HG02938 (cell line): ENCODE measurements at regions not wholly inside any gene's neighbourhood (a gene's known extent, or its start where the extent isn't known, plus 50 kb on each side); places are given as distances from the start of the nearest gene placed in this dataset.
"Not testable (repeated sequence)": the region's sequence is repeated elsewhere in the genome, so short reads cannot be mapped to it uniquely, and the experiment has no call there.

ENCODE experiments used
- ATAC-seq: cut with Tn5 transposase; IDR thresholded peaks from one replicate; pipeline ENCODE4 v1.9.1; 2021; ENCODE audit warnings: mild to moderate bottlenecking, moderate library complexity; ENCODE audit not compliant: unreplicated experiment

DNA sequence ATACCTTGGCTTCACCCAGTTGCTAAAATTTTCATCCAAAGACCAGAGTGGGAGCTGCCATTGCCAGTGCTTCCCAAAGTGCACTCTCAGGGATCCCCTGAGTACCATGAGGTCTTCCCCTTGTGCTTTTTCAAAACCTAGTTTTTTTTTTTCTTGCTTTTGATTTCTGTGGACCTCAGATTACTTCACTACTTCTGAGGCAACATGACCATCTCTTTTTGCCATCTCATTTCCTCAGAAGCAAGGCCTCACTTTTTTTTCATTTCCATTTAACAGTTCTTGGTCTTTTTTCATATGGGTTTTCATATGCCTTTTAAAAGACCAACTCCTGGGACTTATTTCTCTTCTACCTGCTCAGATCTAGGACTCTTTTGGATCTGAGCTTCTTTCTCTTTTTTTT, 64.1 kb upstream of the MMS22L start:
- no peak for ATAC-seq

DNA sequence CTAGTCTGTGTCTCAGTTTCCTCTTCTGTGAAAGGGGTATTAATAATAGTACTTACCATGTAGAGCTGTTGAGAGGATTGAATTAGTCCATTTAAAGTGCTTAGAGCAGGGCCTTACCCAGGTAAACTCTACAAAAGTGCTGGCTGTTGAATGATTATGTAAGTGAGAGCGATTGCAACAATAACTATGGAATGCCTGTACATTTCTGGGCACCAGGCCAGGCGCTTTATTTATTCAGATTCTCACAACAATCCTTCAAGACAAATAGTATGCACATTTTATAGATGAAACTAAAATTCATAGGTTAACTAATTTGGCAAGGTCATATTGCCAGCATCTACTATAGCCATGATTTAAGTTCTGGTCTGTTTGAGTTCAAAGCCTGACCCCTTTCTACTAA, 78.3 kb upstream of the MMS22L start:
- no peak for ATAC-seq

DNA sequence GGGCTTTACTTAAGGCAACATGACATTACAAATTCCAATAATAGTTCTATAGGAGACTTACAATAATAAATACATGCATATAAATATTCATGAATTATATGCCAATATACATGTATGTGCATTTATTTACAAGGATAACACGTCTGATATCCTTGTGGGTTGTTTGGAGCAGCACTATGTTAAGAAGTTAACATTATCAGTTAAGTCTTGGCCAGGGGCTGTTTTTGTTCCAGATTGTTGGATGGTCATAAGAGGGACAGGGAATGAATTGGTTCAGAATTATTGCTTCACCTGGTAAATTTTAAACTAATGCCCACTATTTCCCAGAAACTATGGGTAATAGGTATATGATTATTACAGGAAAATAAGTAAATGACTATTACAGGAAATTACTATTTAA, 81.3 kb upstream of the MMS22L start:
- ATAC-seq, result no peak

DNA sequence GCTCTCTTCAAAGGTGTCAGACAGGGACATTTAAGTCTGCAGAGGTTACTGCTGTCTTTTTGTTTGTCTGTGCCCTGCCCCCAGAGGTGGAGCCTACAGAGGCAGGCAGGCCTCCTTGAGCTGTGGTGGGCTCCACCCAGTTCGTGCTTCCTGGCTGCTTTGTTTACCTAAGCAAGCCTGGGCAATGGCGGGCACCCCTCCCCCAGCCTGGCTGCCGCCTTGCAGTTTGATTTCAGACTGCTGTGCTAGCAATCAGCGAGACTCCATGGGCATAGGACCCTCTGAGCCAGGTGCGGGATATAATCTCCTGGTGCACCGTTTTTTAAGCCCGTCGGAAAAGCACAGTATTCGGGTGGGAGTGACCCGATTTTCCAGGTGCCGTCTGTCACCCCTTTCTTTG, 99.1 kb upstream of the MMS22L start:
- ATAC-seq, result not testable (repeated sequence)

DNA sequence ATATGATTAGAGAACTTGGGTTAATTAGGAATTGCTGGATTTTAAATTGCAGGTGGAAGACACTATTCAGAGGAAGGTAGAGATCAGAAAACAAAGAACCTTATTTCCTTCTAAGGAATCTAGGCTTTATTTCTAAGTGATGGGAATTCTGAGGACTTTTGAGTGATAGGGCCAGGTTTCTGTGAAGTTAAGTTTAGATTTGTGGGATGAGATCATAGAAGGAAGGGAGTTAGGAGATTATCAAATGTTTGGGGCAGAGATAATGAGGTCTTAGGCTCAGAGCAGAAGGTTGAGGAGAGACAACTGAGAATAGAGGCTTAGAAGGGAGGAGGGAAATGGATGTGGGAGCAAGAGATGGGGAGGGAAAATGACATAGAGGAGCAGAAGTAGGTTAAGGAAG, 109.7 kb upstream of the MMS22L start:
- ATAC-seq, result no peak

DNA sequence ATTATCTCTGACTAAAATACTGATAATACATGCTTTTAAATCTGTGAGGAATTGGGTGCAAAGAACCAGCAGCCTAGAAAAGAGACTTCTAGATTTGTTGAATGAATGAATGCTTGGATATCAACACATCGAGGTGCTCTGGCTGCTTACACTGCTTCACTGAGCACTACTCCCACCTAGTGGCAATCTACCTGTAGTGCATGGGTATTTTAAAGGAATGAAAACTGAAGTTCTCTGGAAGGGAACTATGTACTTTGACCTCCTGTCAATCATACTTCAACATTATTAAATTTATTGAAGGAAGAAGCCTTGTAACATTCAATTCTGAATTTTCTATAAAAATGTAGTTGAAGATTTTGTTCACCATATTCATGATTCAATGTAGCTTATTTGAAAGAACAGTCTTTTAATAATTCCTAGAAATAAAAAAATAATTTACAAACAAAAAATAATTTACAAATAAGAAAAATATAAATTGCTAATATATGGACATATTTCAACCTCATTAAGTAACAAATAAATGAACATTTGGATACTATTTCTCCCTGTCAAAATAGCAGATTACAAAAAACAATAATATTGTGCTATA, 111.2 kb upstream of the MMS22L start:
- ATAC-seq, result peak; percentile 93

DNA sequence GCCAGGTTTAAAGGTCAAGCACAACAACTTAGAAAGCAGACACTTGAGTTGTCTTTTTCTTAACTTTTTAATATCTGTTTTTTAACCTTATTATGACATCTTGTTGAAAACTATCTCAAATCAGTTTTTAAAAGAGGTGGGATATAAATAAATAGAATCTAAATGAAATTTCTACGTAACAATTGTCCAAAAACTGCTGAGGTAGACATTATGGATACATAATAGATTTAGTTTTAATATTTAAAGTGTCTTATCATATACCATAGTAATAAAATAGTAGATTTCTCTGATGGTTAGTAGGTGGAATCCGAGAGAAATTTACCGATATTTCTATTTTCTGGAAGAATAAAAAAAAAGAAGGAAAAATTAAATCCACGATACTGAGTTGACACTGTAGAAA, 113.9 kb upstream of the MMS22L start:
- ATAC-seq, result no peak

DNA sequence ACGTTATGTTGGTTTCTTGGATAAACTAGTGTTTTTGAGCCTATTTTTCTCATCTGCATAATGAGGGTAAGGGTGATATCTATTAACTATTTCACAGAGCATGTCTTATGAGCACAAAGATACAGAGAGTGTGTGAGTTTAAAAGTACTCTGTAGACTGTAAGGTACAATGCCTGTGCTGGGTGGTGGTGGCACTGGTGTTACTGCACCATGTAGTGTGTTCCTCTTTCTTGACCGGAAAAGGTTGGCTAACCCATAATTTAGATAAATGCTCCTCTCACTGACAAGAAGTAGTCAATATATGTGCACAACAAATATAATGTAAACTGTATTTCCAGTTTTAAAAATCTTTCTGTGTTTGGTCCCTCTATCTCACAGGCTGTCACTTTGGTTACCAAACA, 116.2 kb upstream of the MMS22L start:
- ATAC-seq, result no peak

DNA sequence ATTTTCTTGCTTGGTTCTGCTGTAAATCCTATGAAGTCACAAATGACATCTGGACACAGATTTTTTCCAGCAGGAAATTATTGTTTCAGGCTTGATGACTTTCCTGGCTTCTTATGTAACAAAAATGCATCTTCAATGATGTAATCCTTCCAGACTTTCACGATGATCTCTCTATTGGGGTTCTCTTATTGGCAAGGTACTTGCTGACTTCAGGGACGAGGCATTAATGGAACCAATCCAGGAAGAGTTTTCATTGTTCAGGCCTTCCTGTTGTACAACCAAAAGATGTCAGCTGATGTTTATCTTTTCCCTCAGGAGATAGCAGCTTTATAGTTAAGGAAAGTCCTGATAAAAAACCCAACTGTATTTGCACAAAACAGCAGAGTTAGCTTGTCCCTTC, 118.5 kb upstream of the MMS22L start:
- no peak for ATAC-seq

DNA sequence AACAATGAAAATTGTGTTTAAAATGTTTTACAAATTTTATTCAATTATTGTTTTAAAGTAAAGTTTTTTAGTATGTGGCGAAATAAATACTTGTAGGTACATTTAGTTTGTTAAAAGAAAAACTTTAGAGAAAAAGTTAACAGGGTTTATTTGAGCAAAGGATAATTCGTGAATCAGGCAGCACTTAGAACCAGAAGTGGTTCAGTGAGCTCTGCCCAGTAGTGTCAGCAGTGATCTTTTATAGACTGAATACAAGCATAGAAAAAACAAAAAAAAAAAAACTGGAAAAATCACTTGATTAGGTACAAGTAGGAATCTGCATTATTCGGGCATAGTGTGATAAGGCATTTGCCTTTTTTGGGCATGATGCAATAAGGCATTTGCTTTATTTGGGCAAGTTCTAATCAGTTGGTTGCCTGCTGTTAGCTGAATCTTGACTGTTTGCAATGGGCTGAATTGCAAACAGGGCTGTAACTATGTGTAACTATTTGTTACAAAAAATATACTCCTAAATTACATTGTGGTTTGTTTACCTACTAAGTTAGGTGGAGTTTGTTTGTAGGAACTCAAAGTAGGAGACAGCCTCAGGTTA, 122.9 kb upstream of the MMS22L start:
- ATAC-seq, result no peak

DNA sequence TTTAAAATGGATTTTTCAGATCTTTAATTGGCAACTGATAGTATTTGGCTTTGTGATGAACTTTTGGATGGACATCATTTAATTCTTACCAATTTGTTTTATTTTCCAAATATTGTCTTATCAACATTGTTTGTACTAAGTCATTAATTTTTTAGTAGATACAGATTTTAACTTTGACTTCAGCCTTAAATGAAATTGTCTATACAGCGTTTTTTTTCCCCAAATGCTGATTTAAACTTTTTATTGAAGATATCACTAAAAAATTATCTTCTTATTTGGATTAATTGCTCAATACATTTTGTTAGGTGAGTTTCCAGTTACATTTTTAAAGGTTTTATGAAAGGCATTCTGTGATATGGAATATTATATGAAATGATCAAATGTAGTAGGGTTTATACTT, 123.6 kb upstream of the MMS22L start:
- no peak for ATAC-seq

DNA sequence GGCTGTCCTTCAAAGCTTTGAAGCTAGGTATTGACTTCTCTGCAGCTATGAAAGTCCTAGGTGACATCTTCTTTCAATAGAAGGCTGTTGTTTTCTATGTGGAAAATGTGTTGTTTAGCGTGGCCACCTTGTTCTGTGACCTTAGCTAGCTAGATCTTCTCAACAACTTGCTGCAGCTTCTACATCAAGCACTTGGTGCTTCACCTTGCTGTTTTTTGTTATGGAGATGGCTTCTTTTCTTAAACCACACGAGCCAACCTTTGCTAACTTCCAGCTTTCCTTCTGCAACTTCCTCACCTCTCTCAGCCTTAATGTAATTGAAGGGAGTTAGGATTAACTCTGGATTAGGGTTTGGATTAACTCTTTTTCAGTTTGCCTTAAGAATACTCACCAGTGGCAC, 128.6 kb upstream of the MMS22L start:
- no peak for ATAC-seq

DNA sequence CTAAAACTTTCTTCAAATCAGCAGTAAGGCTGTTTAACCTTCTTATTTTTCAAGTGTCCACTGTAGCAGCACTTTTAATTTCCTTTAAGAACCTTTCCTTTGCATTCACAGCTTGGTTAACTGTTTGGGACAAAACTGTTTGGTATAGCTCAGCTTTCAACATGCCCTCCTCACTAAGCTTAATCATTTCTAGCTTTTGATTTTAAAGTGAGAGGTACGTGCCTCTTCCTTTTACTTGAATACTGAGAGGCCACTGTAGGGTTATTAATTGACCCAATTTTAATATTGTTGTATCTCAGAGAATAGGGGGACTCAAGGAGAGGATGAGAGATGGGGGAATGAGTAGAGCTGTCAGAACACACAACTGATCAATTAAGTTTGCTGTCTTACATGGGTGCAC, 129.5 kb upstream of the MMS22L start:
- ATAC-seq, result no peak

DNA sequence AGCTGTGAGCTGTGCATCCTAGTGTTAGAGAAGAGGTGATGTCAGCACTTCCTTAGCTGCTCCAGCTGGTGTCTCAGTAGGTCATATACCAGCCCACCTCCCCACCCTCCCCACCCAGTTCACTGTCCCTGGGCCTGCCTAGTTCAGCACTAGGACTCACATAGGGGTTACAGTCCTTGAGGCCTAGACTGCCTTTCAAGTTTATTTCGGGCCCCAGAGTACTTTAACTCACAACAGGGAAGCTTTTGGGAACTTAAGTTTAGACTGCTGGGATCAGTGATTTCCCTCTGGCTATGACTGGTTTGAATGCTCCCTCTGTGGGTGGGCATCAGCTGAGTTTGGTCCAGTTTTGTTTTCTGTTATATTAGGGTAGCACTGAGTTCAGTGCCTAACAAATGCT, 139.2 kb upstream of the MMS22L start:
- no peak for ATAC-seq

DNA sequence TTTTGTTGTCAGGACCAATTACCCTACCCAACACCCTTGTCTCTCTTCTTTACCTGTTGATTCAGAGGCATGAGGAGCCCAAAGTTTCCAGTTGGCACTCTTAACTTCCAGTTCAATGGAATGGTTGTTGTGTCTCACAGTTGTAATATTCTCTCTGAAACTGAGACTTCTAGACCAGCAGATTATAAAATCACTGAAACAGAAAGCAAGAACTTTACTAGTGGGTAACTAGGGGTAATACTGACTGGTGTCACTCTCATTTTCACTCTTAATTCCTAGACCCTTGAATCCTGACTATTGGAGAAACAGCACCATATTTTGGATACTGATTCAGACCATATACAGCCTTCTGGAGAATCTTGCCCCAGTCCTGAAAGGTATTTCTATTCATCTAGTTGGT, 140.2 kb upstream of the MMS22L start:
- peak; percentile 74 for ATAC-seq

DNA sequence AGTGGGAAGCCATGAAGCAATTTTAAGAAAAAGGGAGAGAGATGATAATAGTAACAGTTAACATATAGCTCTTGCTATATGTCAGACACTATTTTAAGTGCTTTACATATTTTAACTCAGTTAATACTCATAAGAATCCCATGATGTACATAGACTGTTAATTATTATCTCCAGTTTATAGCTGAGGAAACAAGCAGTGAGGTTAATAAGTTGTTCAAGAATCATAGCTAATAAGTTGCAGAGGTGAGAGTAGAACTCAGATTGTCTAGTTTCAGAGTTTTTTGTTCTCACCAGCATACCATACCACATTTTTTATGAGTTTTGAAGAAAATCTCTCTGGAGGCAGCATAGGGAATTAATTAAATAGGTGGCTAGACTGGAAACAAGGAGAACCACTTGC, 144.6 kb upstream of the MMS22L start:
- ATAC-seq, result peak; percentile 83

DNA sequence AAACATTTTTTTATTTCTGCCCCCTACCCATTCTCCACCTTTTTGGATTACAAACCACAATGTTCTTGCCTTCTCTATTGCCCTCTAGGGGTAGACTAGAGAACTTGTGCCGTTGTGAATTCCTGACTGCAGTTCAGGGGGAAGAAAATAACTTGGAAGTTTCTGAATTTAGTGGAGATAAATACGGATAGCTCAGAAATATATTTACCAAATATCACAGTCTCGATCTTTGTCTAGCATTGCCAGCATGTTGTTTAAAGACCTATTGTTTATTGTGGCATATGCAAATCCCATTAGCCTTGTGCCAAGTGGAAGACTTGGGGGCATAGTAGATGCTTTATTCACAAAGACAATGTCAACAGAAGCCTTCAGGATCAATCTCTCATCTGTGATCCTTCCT, 154.1 kb upstream of the MMS22L start:
- ATAC-seq, result peak; percentile 40

DNA sequence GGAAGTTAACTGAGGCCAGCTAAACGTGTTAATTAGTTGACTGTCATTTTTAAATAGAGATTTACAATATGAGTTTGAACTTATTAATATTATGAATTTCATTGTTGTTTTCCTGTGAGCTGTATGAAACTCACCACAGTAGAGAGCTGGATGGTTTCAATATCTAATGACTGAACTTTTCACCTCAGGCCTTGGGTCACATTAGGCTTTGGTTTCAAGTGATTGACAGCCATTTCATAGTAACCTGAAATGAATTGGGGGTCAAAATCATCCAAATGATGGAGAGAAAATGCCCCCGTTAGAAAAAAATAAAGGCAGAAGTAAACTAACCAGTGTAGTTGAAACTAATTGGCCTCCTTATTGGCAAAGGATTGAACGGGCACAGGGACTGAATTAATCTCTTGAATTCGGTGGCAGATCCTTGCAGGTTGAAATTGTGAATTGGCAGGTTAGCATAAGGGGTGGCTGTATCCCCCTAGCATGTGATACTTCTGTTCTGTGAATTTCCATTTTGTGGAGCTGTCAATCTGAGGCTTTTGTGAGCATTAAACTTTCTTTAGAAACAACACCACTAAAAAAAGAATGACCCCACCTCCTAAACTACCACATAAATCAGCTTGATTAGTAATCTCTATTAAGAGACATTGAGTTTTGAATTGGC, 155.1 kb upstream of the MMS22L start:
- peak; percentile 84 for ATAC-seq

DNA sequence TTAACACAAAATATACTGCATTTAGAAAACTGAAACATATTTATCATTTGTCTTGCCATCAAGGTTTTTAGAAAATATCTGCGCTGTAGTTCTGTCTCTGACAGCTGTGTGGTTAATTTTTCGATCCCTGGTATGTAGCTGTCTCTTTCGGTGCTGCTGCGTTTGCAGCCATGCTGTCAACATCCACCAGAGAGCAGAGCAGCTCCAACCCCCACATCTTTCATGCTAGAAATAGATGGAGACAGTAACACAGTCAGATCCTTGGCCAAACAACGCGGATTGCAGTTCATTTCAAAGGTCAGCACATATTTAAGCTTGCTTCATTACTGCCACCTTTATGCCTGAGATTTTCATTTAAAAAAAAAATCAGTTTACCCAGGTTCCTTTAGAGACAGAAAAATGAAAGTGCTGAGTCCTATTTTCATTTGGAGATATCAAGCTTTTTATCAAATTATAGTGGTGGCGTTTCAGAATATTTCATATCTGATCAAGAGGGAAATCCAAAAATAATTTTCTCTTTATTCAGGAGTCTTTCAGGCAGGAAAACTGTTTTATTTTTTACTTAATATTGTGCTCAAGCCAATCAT, 157.7 kb upstream of the MMS22L start:
- peak; percentile 73 for ATAC-seq

DNA sequence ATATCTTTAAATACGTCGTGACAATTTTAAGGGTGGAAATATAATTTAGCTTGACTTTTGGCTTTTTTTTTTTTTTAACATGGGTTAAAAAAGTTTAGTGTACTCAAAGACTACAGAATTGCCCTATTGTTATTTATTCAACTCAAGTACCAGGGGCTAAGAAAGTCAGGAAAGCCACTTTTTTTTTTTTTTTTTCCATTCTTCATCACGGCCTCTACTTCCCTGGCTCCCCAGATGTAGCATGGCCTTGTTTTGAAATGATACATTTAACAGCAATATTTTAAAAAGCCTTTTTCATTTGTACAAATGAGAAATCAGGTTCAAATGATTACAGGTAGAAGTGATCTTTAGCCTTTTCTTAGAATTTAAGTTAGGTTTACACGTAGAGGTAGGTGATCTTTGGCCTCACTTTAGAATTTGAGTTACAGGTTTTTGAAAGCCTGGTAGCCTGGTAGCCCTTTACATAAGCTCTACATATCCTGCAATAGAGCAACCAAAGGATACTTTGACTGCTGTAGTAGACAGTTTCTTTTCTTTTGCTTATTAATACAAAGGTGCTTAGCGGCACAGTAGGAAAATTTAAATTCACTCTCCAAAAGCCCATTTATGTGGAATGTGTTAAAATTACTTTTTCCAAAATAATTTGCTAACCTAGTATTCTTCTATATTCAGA, 160.5 kb upstream of the MMS22L start:
- ATAC-seq, result no peak

DNA sequence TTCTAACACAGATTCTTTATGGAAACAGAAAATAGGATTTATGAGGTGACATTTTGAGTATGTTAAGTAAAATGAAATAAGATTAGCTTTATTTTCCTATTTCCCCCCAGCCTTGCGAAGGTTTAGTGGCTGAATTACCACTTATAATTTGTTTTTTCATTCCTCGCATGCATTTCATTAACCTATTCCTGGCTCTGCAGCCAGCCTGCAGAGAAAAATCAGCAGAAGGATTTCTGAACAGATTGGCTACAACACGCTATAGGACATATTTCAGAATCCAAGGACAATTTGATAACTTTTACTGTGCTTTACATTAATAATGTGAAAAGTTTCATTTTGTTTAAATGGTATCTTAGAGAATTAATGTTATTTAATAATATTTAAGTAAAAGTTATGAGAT, 162.4 kb upstream of the MMS22L start:
- ATAC-seq, result no peak

DNA sequence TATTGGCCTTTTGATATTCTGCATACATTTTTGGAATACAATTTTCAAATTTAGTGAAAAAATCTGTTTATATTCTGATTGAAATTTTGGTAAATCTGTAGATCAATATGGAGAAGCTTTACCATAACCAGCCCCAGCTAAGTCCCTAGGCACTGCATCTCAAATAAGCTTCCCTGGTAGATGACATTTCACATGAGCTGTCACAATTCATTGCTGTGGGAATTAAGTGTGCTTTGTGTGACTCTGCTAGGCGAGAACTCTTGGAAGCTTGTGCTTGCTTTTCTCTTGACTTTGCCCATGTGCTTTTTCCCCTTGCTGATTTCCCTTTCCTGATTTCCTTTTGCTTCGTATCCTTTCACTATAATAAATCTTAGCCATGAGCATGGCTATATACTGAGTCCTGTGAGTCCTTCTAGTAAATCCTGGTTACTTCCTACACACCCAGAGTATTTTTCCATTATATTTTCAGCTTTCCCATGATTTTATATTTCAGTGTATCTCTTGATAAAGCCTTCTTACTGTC, 166.5 kb upstream of the MMS22L start:
- no peak for ATAC-seq
